DOHH2 (cell line): ENCODE measurements at regions not wholly inside any gene's neighbourhood (a gene's known extent, or its start where the extent isn't known, plus 50 kb on each side); places are given as distances from the start of the nearest gene placed in this dataset.

Experiments used
- H3F3A ChIP-seq: fragments of 200-600 bp; sonication (generic), shearing (Covaris generic); 2 replicates; pipeline ENCODE4 v1.6.0; 2016; ENCODE audit warnings: antibody characterized with exemption, mild to moderate bottlenecking; ENCODE audit not compliant: control insufficient read depth, insufficient read depth
- H3K27ac ChIP-seq: fragments of 200-600 bp; sonication (generic); 2 replicates; pipeline ENCODE4 v1.5.1; 2014; ENCODE audit warnings: low read depth, mild to moderate bottlenecking, low read length, moderate library complexity
- H3K27me3 ChIP-seq: fragments of 200-600 bp; sonication (generic); 2 replicates; pipeline ENCODE4 v1.6.1; 2014; ENCODE audit warnings: mild to moderate bottlenecking, low read length, mixed read lengths; ENCODE audit not compliant: control insufficient read depth
- H3K36me3 ChIP-seq: fragments of 200-600 bp; sonication (generic); 2 replicates; pipeline ENCODE4 v1.6.1; 2014; ENCODE audit warnings: mild to moderate bottlenecking, low read length, moderate library complexity, mixed read lengths; ENCODE audit not compliant: control insufficient read depth
- H3K4me1 ChIP-seq: fragments of 200-600 bp; sonication (generic); 2 replicates; pipeline ENCODE4 v1.6.1; 2014; ENCODE audit warnings: mild to moderate bottlenecking, low read length, mixed read lengths; ENCODE audit not compliant: control insufficient read depth
- H3K4me2 ChIP-seq: fragments of 200-600 bp; sonication (generic); 2 replicates; pipeline ENCODE4 v1.6.0; 2014; ENCODE audit warnings: mild to moderate bottlenecking, low read length, moderate library complexity
- H3K4me3 ChIP-seq: fragments of 200-600 bp; sonication (generic); 2 replicates; pipeline ENCODE4 v1.5.1; 2014; ENCODE audit warnings: mild to moderate bottlenecking, low read length, mixed read lengths
- H3K79me2 ChIP-seq: fragments of 200-600 bp; sonication (generic); 2 replicates; pipeline ENCODE4 v1.6.1; 2014; ENCODE audit warnings: mild to moderate bottlenecking, low read length, mixed read lengths; ENCODE audit not compliant: control insufficient read depth
- H3K9me2 ChIP-seq: fragments of 200-600 bp; sonication (generic); replicated peaks from 2 replicates; pipeline ENCODE4 v1.6.1; 2014; ENCODE audit warnings: mild to moderate bottlenecking, low read length, mixed read lengths; ENCODE audit not compliant: control insufficient read depth
- H3K9me3 ChIP-seq: fragments of 200-600 bp; sonication (generic); 2 replicates; pipeline ENCODE4 v1.6.1; 2014; ENCODE audit warnings: antibody characterized with exemption, low read length, mixed read lengths; ENCODE audit not compliant: control insufficient read depth, insufficient read depth
- H4K20me1 ChIP-seq: fragments of 200-600 bp; sonication (generic); 2 replicates; pipeline ENCODE4 v1.6.0; 2014; ENCODE audit warnings: low read depth, mild to moderate bottlenecking, antibody characterized with exemption, low read length, moderate library complexity; ENCODE audit not compliant: control insufficient read depth, insufficient read depth
- EZH2phosphoT487 ChIP-seq: fragments of 200-600 bp; sonication (generic); IDR thresholded peaks from 2 replicates; pipeline ENCODE4 v1.6.1; 2017; ENCODE audit warnings: borderline replicate concordance, mild to moderate bottlenecking, antibody characterized with exemption, low read length, moderate library complexity, mixed read lengths
- TF ChIP-seq, protein P1 (sequence below): fragments of 200-600 bp; sonication (generic); IDR thresholded peaks from one replicate; pipeline ENCODE4 v1.5.1; 2014; ENCODE audit warnings: antibody characterized with exemption, mild to moderate bottlenecking, low read depth, low read length; ENCODE audit not compliant: poor library complexity, severe bottlenecking

- H3K27ac ChIP-seq: no peak overlapping the region
- H3K4me2 ChIP-seq: no peak overlapping the region
- H3K4me1 ChIP-seq: no peaks in the 10 kb centered on the region
Measured at GRCh38 chr14:100673807-100674154, 52.9 kb upstream of the DLK1 start.

DNA sequence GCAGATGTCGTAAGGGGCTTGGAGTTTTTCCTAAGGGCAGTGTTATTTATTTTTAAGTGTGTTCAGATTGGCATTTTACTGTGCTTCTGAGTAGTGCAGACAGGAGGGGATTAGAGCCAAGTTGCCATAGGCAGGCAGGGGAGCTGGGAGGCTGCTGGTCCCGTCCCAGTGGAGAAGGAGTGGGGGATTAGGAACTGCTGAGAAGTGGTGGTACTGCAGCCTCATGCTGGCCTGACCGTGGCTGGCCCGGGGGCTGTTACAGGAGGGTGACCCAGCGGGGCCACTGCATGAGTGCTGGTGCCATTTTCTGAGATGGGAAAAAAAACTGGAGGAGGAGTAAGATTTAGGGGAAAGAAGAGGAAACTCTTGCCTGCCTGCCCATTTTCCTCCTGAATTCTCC is 52.3 kb upstream of the DLK1 start:
- Histone ChIP-seq H3K4me3 (no peak overlapping the region), H3F3A (no peaks in the 10 kb centered on the region), H3K79me2 (no peaks in the 10 kb centered on the region), H4K20me1 (no peaks in the 10 kb centered on the region), H3K36me3 (no peaks in the 10 kb centered on the region), H3K27ac (no peak overlapping the region), H3K9me3 (no peaks in the 10 kb centered on the region), H3K27me3 (no peaks in the 10 kb centered on the region), H3K4me2 (no peak overlapping the region), H3K4me1 (no peaks in the 10 kb centered on the region), H3K9me2 (no peaks in the 10 kb centered on the region)
- TF ChIP-seq, protein P1, sequence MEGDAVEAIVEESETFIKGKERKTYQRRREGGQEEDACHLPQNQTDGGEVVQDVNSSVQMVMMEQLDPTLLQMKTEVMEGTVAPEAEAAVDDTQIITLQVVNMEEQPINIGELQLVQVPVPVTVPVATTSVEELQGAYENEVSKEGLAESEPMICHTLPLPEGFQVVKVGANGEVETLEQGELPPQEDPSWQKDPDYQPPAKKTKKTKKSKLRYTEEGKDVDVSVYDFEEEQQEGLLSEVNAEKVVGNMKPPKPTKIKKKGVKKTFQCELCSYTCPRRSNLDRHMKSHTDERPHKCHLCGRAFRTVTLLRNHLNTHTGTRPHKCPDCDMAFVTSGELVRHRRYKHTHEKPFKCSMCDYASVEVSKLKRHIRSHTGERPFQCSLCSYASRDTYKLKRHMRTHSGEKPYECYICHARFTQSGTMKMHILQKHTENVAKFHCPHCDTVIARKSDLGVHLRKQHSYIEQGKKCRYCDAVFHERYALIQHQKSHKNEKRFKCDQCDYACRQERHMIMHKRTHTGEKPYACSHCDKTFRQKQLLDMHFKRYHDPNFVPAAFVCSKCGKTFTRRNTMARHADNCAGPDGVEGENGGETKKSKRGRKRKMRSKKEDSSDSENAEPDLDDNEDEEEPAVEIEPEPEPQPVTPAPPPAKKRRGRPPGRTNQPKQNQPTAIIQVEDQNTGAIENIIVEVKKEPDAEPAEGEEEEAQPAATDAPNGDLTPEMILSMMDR: no peak
- no peak for TF ChIP-seq EZH2phosphoT487

More at GRCh38 chr14:100673807-100674154, 52.9 kb upstream of the DLK1 start:
- Histone ChIP-seq H3K79me2 (no peaks in the 10 kb centered on the region), H3K9me2 (no peaks in the 10 kb centered on the region), H3K36me3 (no peaks in the 10 kb centered on the region), H3K27me3 (no peaks in the 10 kb centered on the region), H3F3A (no peaks in the 10 kb centered on the region), H3K9me3 (no peaks in the 10 kb centered on the region), H4K20me1 (no peaks in the 10 kb centered on the region), H3K4me3 (no peak overlapping the region)
- TF ChIP-seq, protein P1: no peak
- TF ChIP-seq EZH2phosphoT487: no peak

GRCh38 chr14:100674897-100675619 is 51.6 kb upstream of the DLK1 start:
- no peaks in the 10 kb centered on the region for H3F3A ChIP-seq
- no peaks in the 10 kb centered on the region for H3K27me3 ChIP-seq
- no peaks in the 10 kb centered on the region for H3K4me1 ChIP-seq
- H3K4me2 ChIP-seq: no peak overlapping the region
- TF ChIP-seq, protein P1: no peak
- TF ChIP-seq EZH2phosphoT487: no peak
- no peaks in the 10 kb centered on the region for H3K9me3 ChIP-seq
- no peaks in the 10 kb centered on the region for H3K9me2 ChIP-seq
- H3K4me3 ChIP-seq: no peak overlapping the region
- H3K79me2 ChIP-seq: no peaks in the 10 kb centered on the region
- no peak overlapping the region for H3K27ac ChIP-seq
- no peaks in the 10 kb centered on the region for H3K36me3 ChIP-seq
- no peaks in the 10 kb centered on the region for H4K20me1 ChIP-seq
